K562 (cell line): ENCODE measurements at regions not wholly inside any gene's neighbourhood (a gene's known extent, or its start where the extent isn't known, plus 50 kb on each side); places are given as distances from the start of the nearest gene placed in this dataset.

Experiments used
- ATAC-seq: fragments of 200-7000 bp; cut with Tn5 transposase; 3 replicates; pipeline ENCODE4 v1.9.1; 2020; ENCODE audit warnings: moderate library complexity
- BruUV-seq: library from RNA; stranded (reverse); fragments of 400-500 nt; replicated peaks from 2 replicates; lab custom pipeline; 2021; lab: Mats Ljungman, UMichigan
- CTCF ChIA-PET: fragments of 300-600 bp; formaldehyde crosslinking; extraction: SDS; loops from one replicate; lab custom pipeline; 2021; ENCODE audit warnings: low intra/inter-chr PET ratio; lab: Yijun Ruan, JAX
- POLR2A ChIA-PET: fragments of 300-600, 350-650 bp; sonication (Branson Sonifier 250); formaldehyde crosslinking; extraction: SDS; loops from one replicate; lab custom pipeline; 2021; ENCODE audit warnings: antibody characterized with exemption, inconsistent platforms; lab: Yijun Ruan, JAX
- DNase-seq, 4 experiments: peaks; one replicate each; pipeline versions ENCODE4 v3.0.0 to v3.0.0-alpha.2; 2011 to 2018; ENCODE audit warnings: low spot score in 3 of 4, mixed read lengths in 3 of 4; ENCODE audit errors: extremely low read depth in 1 of 4
- FAIRE-seq: peaks from 2 replicates; lab custom pipeline; 2011; peaks lifted over from hg19 to GRCh38; lab: Jason Lieb, UNC
- H2AFZ ChIP-seq: 2 replicates; pipeline ENCODE4 v1.6.0; 2011; ENCODE audit warnings: low read depth, low read length, control low read depth, inconsistent platforms
- H3K27ac ChIP-seq: fragments of 200-600 bp; 3 replicates; pipeline ENCODE4 v1.8.0; 2011; ENCODE audit warnings: low read depth, mild to moderate bottlenecking, control low read depth, inconsistent platforms, low read length, moderate library complexity, mixed read lengths; ENCODE audit errors: extremely low read depth
- H3K27me3 ChIP-seq, 2 experiments: fragments of 300-600 bp in 1 of 2; 2 replicates in 1 of 2; 3 replicates in 1 of 2; pipeline versions ENCODE4 v1.6.0 to v1.8.0; 2011; ENCODE audit warnings: inconsistent platforms in 2 of 2, low read length in 2 of 2, mild to moderate bottlenecking in 1 of 2, mixed read lengths in 1 of 2, moderate library complexity in 1 of 2; ENCODE audit not compliant: control insufficient read depth in 2 of 2, insufficient read depth in 2 of 2
- H3K36me3 ChIP-seq: fragments of 300-600 bp; 3 replicates; pipeline ENCODE4 v1.8.0; 2011; ENCODE audit warnings: mild to moderate bottlenecking, low read length, inconsistent platforms; ENCODE audit not compliant: control insufficient read depth, insufficient read depth
- H3K4me1 ChIP-seq, 2 experiments: fragments of 200-600 bp in 1 of 2; replicated peaks in 1 of 2; 2 replicates in 1 of 2; 3 replicates in 1 of 2; pipeline versions ENCODE4 v1.5.1 to v1.8.0; 2011; ENCODE audit warnings: inconsistent platforms in 2 of 2, low read length in 2 of 2, mild to moderate bottlenecking in 1 of 2, mixed read lengths in 1 of 2, moderate library complexity in 1 of 2; ENCODE audit not compliant: control insufficient read depth in 2 of 2, insufficient read depth in 2 of 2
- H3K4me2 ChIP-seq: 2 replicates; pipeline ENCODE4 v1.6.1; 2011; ENCODE audit warnings: low read length, control low read depth, inconsistent platforms, mixed read lengths; ENCODE audit not compliant: insufficient read depth
- H3K4me3 ChIP-seq: fragments of 200-600 bp; sonication (generic), shearing (Covaris generic); 2 replicates; pipeline ENCODE4 v1.5.1; 2016; ENCODE audit warnings: control low read depth, inconsistent platforms
- H3K79me2 ChIP-seq: fragments of 200-600 bp; 3 replicates; pipeline ENCODE4 v1.8.0; 2011; ENCODE audit warnings: low read length, inconsistent platforms; ENCODE audit not compliant: control insufficient read depth, insufficient read depth
- H3K9ac ChIP-seq, 2 experiments: 2 replicates each; pipeline versions ENCODE4 v1.6.0 to v1.6.1; 2011; ENCODE audit warnings: low read depth in 2 of 2, low read length in 2 of 2, control low read depth in 1 of 2, inconsistent platforms in 1 of 2, mild to moderate bottlenecking in 1 of 2, mixed read lengths in 1 of 2; ENCODE audit not compliant: insufficient read depth in 1 of 2
- H3K9me1 ChIP-seq: one replicate; pipeline ENCODE4 v1.6.0; 2011; ENCODE audit warnings: inconsistent platforms, mild to moderate bottlenecking, low read length, moderate library complexity; ENCODE audit not compliant: control insufficient read depth, insufficient read depth
- H3K9me3 ChIP-seq: replicated peaks from 2 replicates; pipeline ENCODE4 v1.5.1; 2011; ENCODE audit warnings: low read depth, low read length, inconsistent platforms; ENCODE audit not compliant: control insufficient read depth, insufficient read depth
- H4K20me1 ChIP-seq: replicated peaks from 2 replicates; pipeline ENCODE4 v1.6.1; 2011; ENCODE audit warnings: low read length, inconsistent platforms, mixed read lengths; ENCODE audit not compliant: control insufficient read depth, insufficient read depth
- ATF1 ChIP-seq, 2 experiments: fragments of 450-650 bp in 1 of 2; IDR thresholded peaks; 2 replicates each; pipeline ENCODE4 v1.6.1; 2016; ENCODE audit warnings: missing compliant biosample characterization in 1 of 2, missing genetic modification characterization in 1 of 2
- E2F5 ChIP-seq: sonication (generic); formaldehyde crosslinking; IDR thresholded peaks from 2 replicates; pipeline ENCODE4 v1.8.0; 2022; ENCODE audit warnings: mild to moderate bottlenecking, missing genetic modification reagents
- KHSRP ChIP-seq: fragments of 450-650 bp; IDR thresholded peaks from 2 replicates; pipeline ENCODE4 v1.6.1; 2017
- KLF16 ChIP-seq: IDR thresholded peaks from 2 replicates; pipeline ENCODE4 v1.6.1; 2016; ENCODE audit warnings: antibody characterized with exemption
- MTF1 ChIP-seq: fragments of 250-450 bp; sonication (Bioruptor Pico); IDR thresholded peaks from 2 replicates; pipeline ENCODE4 v1.9.0; 2021; ENCODE audit warnings: moderate library complexity, mild to moderate bottlenecking, inconsistent platforms, borderline replicate concordance
- NCOA1 ChIP-seq: fragments of 450-650 bp; IDR thresholded peaks from 2 replicates; pipeline ENCODE4 v1.6.1; 2016; ENCODE audit warnings: low read depth
- NCOR1 ChIP-seq: fragments of 450-650 bp; IDR thresholded peaks from 2 replicates; pipeline ENCODE4 v1.6.1; 2016; ENCODE audit warnings: mild to moderate bottlenecking, moderate library complexity
- NR2F6 ChIP-seq: fragments of 450-650 bp; formaldehyde crosslinking; IDR thresholded peaks from 2 replicates; pipeline ENCODE4 v1.4.0; 2020; ENCODE audit warnings: mild to moderate bottlenecking
- POLR2G ChIP-seq: fragments of 200-400 bp; formaldehyde crosslinking; IDR thresholded peaks from 2 replicates; pipeline ENCODE4 v1.6.1; 2017; ENCODE audit warnings: low read depth, mild to moderate bottlenecking, antibody characterized with exemption, low read length, moderate library complexity
- RBM14 ChIP-seq: fragments of 200-400 bp; formaldehyde crosslinking; IDR thresholded peaks from 2 replicates; pipeline ENCODE4 v1.6.1; 2018; ENCODE audit warnings: low read depth, mild to moderate bottlenecking, low read length, moderate library complexity, borderline replicate concordance; ENCODE audit not compliant: insufficient read depth
- SIRT6 ChIP-seq: IDR thresholded peaks from one replicate; pipeline ENCODE4 v1.6.1; 2012; ENCODE audit warnings: low read depth, mild to moderate bottlenecking, control low read depth, inconsistent platforms, low read length, moderate library complexity
- SMARCE1 ChIP-seq: fragments of 450-650 bp; IDR thresholded peaks from 2 replicates; pipeline ENCODE4 v1.7.1; 2016; ENCODE audit warnings: mild to moderate bottlenecking
- THRB ChIP-seq: fragments of 450-650 bp; formaldehyde crosslinking; conservative IDR thresholded peaks from 2 replicates; pipeline ENCODE4 v1.4.0; 2022; ENCODE audit warnings: mild to moderate bottlenecking, missing genetic modification characterization
- ZNF507 ChIP-seq: conservative IDR thresholded peaks from 2 replicates; pipeline ENCODE4 v1.6.1; 2017; ENCODE audit warnings: missing genetic modification characterization, missing compliant biosample characterization
- ZNF79 ChIP-seq: fragments of 250-450 bp; sonication (Bioruptor Pico); IDR thresholded peaks from 2 replicates; pipeline ENCODE4 v1.4.0; 2020; ENCODE audit warnings: low read depth, mild to moderate bottlenecking, moderate library complexity
- WGBS: fragments of 100-300 bp; shearing (Covaris generic); methylation state at CpG from one replicate; pipeline ENCODE4 v1.1.6; 2016; ENCODE audit warnings: low coverage, mixed read lengths; ENCODE audit not compliant: insufficient coverage; ENCODE audit errors: missing lambda C conversion rate; 5-methylcytosine and 5-hydroxymethylcytosine counted together
- in situ Hi-C: fragments of 300-500 bp; cut with MboI; formaldehyde crosslinking; loops from 4 replicates; pipeline ENCODE4 v1.15.0; 2018; ENCODE audit warnings: inconsistent platforms, mixed read lengths
- intact Hi-C: fragments of 100-400 bp; cut with micrococcal nuclease; formaldehyde crosslinking; loops from 2 replicates; pipeline ENCODE4 v1.14.2; 2022

GRCh38 chr16:75792771-75793492, 66.6 kb upstream of the CPHXL start:
- CTCF ChIA-PET, result no interaction called here
- intact Hi-C loops, result loop anchor here (5.0 kb wide), 1 partner anchor 859 kb away; no protein-coding TSS in a partner anchor

GRCh38 chr16:75793641-75794040, 67.4 kb upstream of the CPHXL start:
- ChIA-PET POLR2A (no interaction called here), CTCF (no interaction called here)
- no peaks in the 10 kb centered on the region for H3K9me1 ChIP-seq
- TF ChIP-seq POLR2G (no peak), RBM14 (no peak), NCOR1 (no peak), KHSRP (no peak), KLF16 (no peak), SMARCE1 (no peak), MTF1 (CRISPR knock-in tag) (no peak), THRB (CRISPR knock-in tag) (no peak), ZNF79 (CRISPR knock-in tag) (no peak), E2F5 (no peak), ZNF507 (tag) (no peak)
- H3K27ac ChIP-seq, result no peak overlapping the region
- H2AFZ ChIP-seq, result no peak overlapping the region
- no peak overlapping the region for H3K9ac ChIP-seq
- no peak overlapping the region for H3K4me2 ChIP-seq
- no peak for DNase-seq
- BruUV-seq, result no TSS peak
- in situ Hi-C loops, result no loop called here
- WGBS, result 0% methylated on average over 4 of the region's 4 CpGs
- no peaks in the 10 kb centered on the region for H3K79me2 ChIP-seq
- no peak overlapping the region for H3K4me3 ChIP-seq
- no peaks in the 10 kb centered on the region for H3K4me1 ChIP-seq
- H4K20me1 ChIP-seq, result no peaks in the 10 kb centered on the region
- intact Hi-C loops, result loop anchor here (5.0 kb wide), 1 partner anchor 859 kb away; no protein-coding TSS in a partner anchor
- ATAC-seq, result no peak
- no peaks in the 10 kb centered on the region for H3K27me3 ChIP-seq
- H3K9me3 ChIP-seq, result no peaks in the 10 kb centered on the region
- no peaks in the 10 kb centered on the region for H3K36me3 ChIP-seq
- FAIRE-seq, result no peak

More at GRCh38 chr16:75792771-75793492, 66.6 kb upstream of the CPHXL start:
- FAIRE-seq (no peak), DNase-seq (no peak)
- no peaks in the 10 kb centered on the region for H3K9me1 ChIP-seq
- H4K20me1 ChIP-seq, result no peaks in the 10 kb centered on the region
- H3K36me3 ChIP-seq, result no peaks in the 10 kb centered on the region
- H3K27ac ChIP-seq, result no peak overlapping the region
- H3K4me2 ChIP-seq, result no peak overlapping the region
- no peak for TF ChIP-seq NR2F6
- TF ChIP-seq NCOA1, result no peak
- TF ChIP-seq ATF1 (CRISPR knock-in tag; IDR thresholded peaks at IDR 0.05), result no peak
- no peak for TF ChIP-seq ATF1 (tag; IDR thresholded peaks at IDR 0.05)
- TF ChIP-seq SIRT6, result no peak
- TF ChIP-seq, all 486 proteins: peak for 0
- Histone ChIP-seq H3K4me1 (no peaks in the 10 kb centered on the region), H3K79me2 (no peaks in the 10 kb centered on the region), H3K27me3 (no peaks in the 10 kb centered on the region), H3K4me3 (no peak overlapping the region), H3K9me3 (no peaks in the 10 kb centered on the region), H2AFZ (no peak overlapping the region), H3K9ac (no peak overlapping the region)
- in situ Hi-C loops, result no loop called here
- BruUV-seq, result no TSS peak
- 4% methylated on average over 7 of the region's 7 CpGs for whole genome bisulfite sequencing
- POLR2A ChIA-PET, result no interaction called here
- no peak for ATAC-seq
